Liver (tissue), 8 donors: ENCODE measurements at regions not wholly inside any gene's neighbourhood (a gene's known extent, or its start where the extent isn't known, plus 50 kb on each side); places are given as distances from the start of the nearest gene placed in this dataset.

Experiments used
- DNase-seq: peaks from one replicate; pipeline ENCODE4 v3.0.0-alpha.2; 2017; ENCODE audit warnings: low spot score
- H3K27ac ChIP-seq, 2 donors: one replicate each; pipeline ENCODE4 v1.7.0; 2013; ENCODE audit warnings: inconsistent platforms in 2 of 2, low read length in 2 of 2, control low read depth in 1 of 2, low read depth in 1 of 2, mild to moderate bottlenecking in 1 of 2
- H3K27me3 ChIP-seq, 4 donors: one replicate each; pipeline versions ENCODE4 v1.6.1 to v1.7.0; 2013; ENCODE audit warnings: low read length in 3 of 4, inconsistent platforms in 1 of 4, mild to moderate bottlenecking in 1 of 4, moderate library complexity in 1 of 4; ENCODE audit not compliant: control insufficient read depth in 4 of 4, insufficient read depth in 4 of 4
- H3K36me3 ChIP-seq, 4 donors: one replicate each; pipeline versions ENCODE4 v1.6.1 to v1.7.0; 2013; ENCODE audit warnings: low read length in 3 of 4, mild to moderate bottlenecking in 3 of 4, low read depth in 1 of 4, moderate library complexity in 1 of 4; ENCODE audit not compliant: control insufficient read depth in 4 of 4, insufficient read depth in 3 of 4
- H3K4me1 ChIP-seq, 4 donors: one replicate each; pipeline versions ENCODE4 v1.6.1 to v1.7.0; 2013; ENCODE audit warnings: low read length in 3 of 4, mild to moderate bottlenecking in 3 of 4, moderate library complexity in 1 of 4; ENCODE audit not compliant: control insufficient read depth in 4 of 4, insufficient read depth in 4 of 4
- H3K4me3 ChIP-seq, 3 donors: one replicate each; pipeline versions ENCODE4 v1.6.1 to v1.7.0; 2013; ENCODE audit warnings: low read length in 3 of 3, control low read depth in 1 of 3, low read depth in 1 of 3, mild to moderate bottlenecking in 1 of 3
- H3K9ac ChIP-seq, 2 donors: one replicate each; pipeline ENCODE4 v1.7.0; 2013; ENCODE audit warnings: low read length in 2 of 2, mild to moderate bottlenecking in 2 of 2, moderate library complexity in 2 of 2, control low read depth in 1 of 2, low read depth in 1 of 2
- H3K9me3 ChIP-seq, 4 donors: one replicate each; pipeline versions ENCODE4 v1.6.1 to v1.7.0; 2013; ENCODE audit warnings: low read length in 3 of 4; ENCODE audit not compliant: control insufficient read depth in 4 of 4
- ATF3 ChIP-seq: IDR thresholded peaks from 2 replicates; pipeline ENCODE4 v1.6.1; 2016; ENCODE audit warnings: antibody characterized with exemption
- CTCF ChIP-seq: fragments of 150-350 bp; IDR thresholded peaks from 2 replicates; pipeline ENCODE4 v1.5.1; 2017; ENCODE audit warnings: improper control_type of control experiment, low read depth, low read length; ENCODE audit not compliant: missing input control
- EGR1 ChIP-seq, 2 donors: IDR thresholded peaks; 2 replicates each; pipeline ENCODE4 v1.6.1; 2016 to 2018; ENCODE audit warnings: antibody characterized with exemption in 2 of 2, low read depth in 2 of 2
- FOXA1 ChIP-seq: IDR thresholded peaks from 2 replicates; pipeline ENCODE4 v1.6.1; 2016; ENCODE audit warnings: antibody characterized with exemption
- FOXA2 ChIP-seq: IDR thresholded peaks from 2 replicates; pipeline ENCODE4 v1.6.1; 2016; ENCODE audit warnings: antibody characterized with exemption
- GABPA ChIP-seq, 2 donors: IDR thresholded peaks in 1 of 2; conservative IDR thresholded peaks in 1 of 2; 2 replicates each; pipeline ENCODE4 v1.6.1; 2016; ENCODE audit warnings: antibody characterized with exemption in 2 of 2, mild to moderate bottlenecking in 1 of 2, moderate library complexity in 1 of 2
- HNF4A ChIP-seq, 2 donors: conservative IDR thresholded peaks; 2 replicates each; pipeline ENCODE4 v1.6.1; 2016; ENCODE audit warnings: antibody characterized with exemption in 2 of 2, mild to moderate bottlenecking in 2 of 2
- HNF4G ChIP-seq: IDR thresholded peaks from 2 replicates; pipeline ENCODE4 v1.6.1; 2016; ENCODE audit warnings: antibody characterized with exemption
- JUND ChIP-seq, 2 donors: IDR thresholded peaks; 2 replicates each; pipeline ENCODE4 v1.6.1; 2016; ENCODE audit warnings: antibody characterized with exemption in 2 of 2
- MAX ChIP-seq: IDR thresholded peaks from 2 replicates; pipeline ENCODE4 v1.6.1; 2016; ENCODE audit warnings: antibody characterized with exemption
- NR2F2 ChIP-seq: IDR thresholded peaks from 2 replicates; pipeline ENCODE4 v1.6.1; 2016; ENCODE audit warnings: antibody characterized with exemption
- RAD21 ChIP-seq, 2 donors: IDR thresholded peaks; 2 replicates each; pipeline ENCODE4 v1.6.1; 2016; ENCODE audit warnings: antibody characterized with exemption in 2 of 2, mild to moderate bottlenecking in 2 of 2
- REST ChIP-seq: IDR thresholded peaks from 2 replicates; pipeline ENCODE4 v1.6.1; 2016; ENCODE audit warnings: antibody characterized with exemption, mild to moderate bottlenecking
- RXRA ChIP-seq, 2 donors: IDR thresholded peaks; 2 replicates each; pipeline ENCODE4 v1.6.1; 2017 to 2018; ENCODE audit warnings: antibody characterized with exemption in 2 of 2, mild to moderate bottlenecking in 1 of 2
- SP1 ChIP-seq: IDR thresholded peaks from 2 replicates; pipeline ENCODE4 v1.6.1; 2018; ENCODE audit warnings: antibody characterized with exemption, mild to moderate bottlenecking
- TAF1 ChIP-seq: conservative IDR thresholded peaks from 2 replicates; pipeline ENCODE4 v1.6.1; 2016; ENCODE audit warnings: antibody characterized with exemption, mild to moderate bottlenecking
- YY1 ChIP-seq: IDR thresholded peaks from 2 replicates; pipeline ENCODE4 v1.6.1; 2016; ENCODE audit warnings: antibody characterized with exemption, mild to moderate bottlenecking
- ZBTB33 ChIP-seq: IDR thresholded peaks from 2 replicates; pipeline ENCODE4 v1.6.1; 2016; ENCODE audit warnings: antibody characterized with exemption
- WGBS: extraction: QIAGEN DNeasy Blood & Tissue Kit; methylation state at CpG from one replicate; pipeline ENCODE4 v1.1.7; 2013; 5-methylcytosine and 5-hydroxymethylcytosine counted together
- donor health status: healthy.
- donor health status: healthy.
- donor health status: healthy.
- donor health status: healthy.
- donor health status: healthy.

GRCh38 chr21:41686664-41687063, 80.2 kb downstream of the RIPK4 start:
- Histone ChIP-seq H3K27ac (no peak overlapping the region), H3K36me3 (no peaks in the 10 kb centered on the region), H3K9ac (no peak overlapping the region), H3K9me3 (no peaks in the 10 kb centered on the region), H3K4me3 (no peak overlapping the region), H3K4me1 (no peaks in the 10 kb centered on the region), H3K27me3 (no peaks in the 10 kb centered on the region)
- TF ChIP-seq REST (no peak), JUND (IDR thresholded peaks at IDR 0.05) (no peak), HNF4A (conservative IDR thresholded peaks at IDR 0.05) (no peak), YY1 (no peak), TAF1 (no peak), RXRA (IDR thresholded peaks at IDR 0.05) (no peak), GABPA (IDR thresholded peaks at IDR 0.05 in 1 of 2, conservative IDR thresholded peaks at IDR 0.05 in 1 of 2) (no peak), ZBTB33 (no peak), SP1 (no peak), RAD21 (IDR thresholded peaks at IDR 0.05) (no peak), ATF3 (no peak), FOXA2 (no peak), NR2F2 (no peak), EGR1 (IDR thresholded peaks at IDR 0.05; ENCODE audit: low read depth in 2 of 2) (no peak), HNF4G (no peak), FOXA1 (no peak), MAX (no peak)
- no peak for DNase-seq
- 83% methylated on average over 9 of the region's 9 CpGs for WGBS

- H3K27me3 ChIP-seq: no peaks in the 10 kb centered on the region
- H3K36me3 ChIP-seq: no peaks in the 10 kb centered on the region
- DNase-seq: no peak
- H3K4me3 ChIP-seq: no peak overlapping the region
- no peak overlapping the region for H3K9ac ChIP-seq
- no peak for TF ChIP-seq JUND (IDR thresholded peaks at IDR 0.05)
- no peak for TF ChIP-seq EGR1 (IDR thresholded peaks at IDR 0.05; ENCODE audit: low read depth in 2 of 2)
- TF ChIP-seq CTCF: no peak
- TF ChIP-seq SP1: no peak
- TF ChIP-seq HNF4G: no peak
- no peaks in the 10 kb centered on the region for H3K9me3 ChIP-seq
- 93% methylated on average over 8 of the region's 8 CpGs for WGBS
- no peaks in the 10 kb centered on the region for H3K4me1 ChIP-seq
- no peak overlapping the region for H3K27ac ChIP-seq
These were observed 81.2 kb downstream of the RIPK4 start for GRCh38 chr21:41685511-41686149.
